Epithelial cell of esophagus (primary cell): ENCODE measurements at regions not wholly inside any gene's neighbourhood (a gene's known extent, or its start where the extent isn't known, plus 50 kb on each side); places are given as distances from the start of the nearest gene placed in this dataset.

Experiments
- DNase-seq: peaks from one replicate; pipeline ENCODE4 v3.0.0; 2010; ENCODE audit warnings: low read depth
- H3K4me3 ChIP-seq: 2 replicates; pipeline ENCODE4 v1.5.1; 2011; ENCODE audit warnings: mild to moderate bottlenecking, low read length, control low read depth
- TF ChIP-seq, protein P1 (sequence below): IDR thresholded peaks from 2 replicates; pipeline ENCODE4 v1.5.1; 2011; ENCODE audit warnings: low read depth, mild to moderate bottlenecking, low read length, control low read depth, inconsistent platforms; ENCODE audit not compliant: insufficient read depth; ENCODE audit errors: missing control alignments

DNA sequence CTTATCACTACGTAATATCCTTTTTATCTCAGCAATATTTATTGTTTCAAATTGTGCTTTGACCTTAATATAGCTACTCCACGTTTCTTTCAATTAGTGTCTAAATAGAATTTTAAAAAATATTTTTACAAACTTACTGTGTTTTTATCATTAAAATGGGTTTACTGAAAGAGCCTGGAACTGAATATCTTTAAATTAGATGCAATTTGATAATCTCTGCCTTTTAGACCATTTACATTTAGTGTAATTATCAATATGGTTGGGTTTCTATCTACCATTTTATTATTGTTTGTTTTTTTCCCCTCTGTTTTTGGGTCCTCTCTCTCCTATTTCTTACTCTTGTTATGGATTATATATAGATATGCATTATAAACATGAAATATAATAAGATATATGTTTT, 327.8 kb downstream of the IRX2 start:
- H3K4me3 ChIP-seq = no peak overlapping the region
- TF ChIP-seq, protein P1, sequence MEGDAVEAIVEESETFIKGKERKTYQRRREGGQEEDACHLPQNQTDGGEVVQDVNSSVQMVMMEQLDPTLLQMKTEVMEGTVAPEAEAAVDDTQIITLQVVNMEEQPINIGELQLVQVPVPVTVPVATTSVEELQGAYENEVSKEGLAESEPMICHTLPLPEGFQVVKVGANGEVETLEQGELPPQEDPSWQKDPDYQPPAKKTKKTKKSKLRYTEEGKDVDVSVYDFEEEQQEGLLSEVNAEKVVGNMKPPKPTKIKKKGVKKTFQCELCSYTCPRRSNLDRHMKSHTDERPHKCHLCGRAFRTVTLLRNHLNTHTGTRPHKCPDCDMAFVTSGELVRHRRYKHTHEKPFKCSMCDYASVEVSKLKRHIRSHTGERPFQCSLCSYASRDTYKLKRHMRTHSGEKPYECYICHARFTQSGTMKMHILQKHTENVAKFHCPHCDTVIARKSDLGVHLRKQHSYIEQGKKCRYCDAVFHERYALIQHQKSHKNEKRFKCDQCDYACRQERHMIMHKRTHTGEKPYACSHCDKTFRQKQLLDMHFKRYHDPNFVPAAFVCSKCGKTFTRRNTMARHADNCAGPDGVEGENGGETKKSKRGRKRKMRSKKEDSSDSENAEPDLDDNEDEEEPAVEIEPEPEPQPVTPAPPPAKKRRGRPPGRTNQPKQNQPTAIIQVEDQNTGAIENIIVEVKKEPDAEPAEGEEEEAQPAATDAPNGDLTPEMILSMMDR = no peak
- no peak for DNase-seq

DNA sequence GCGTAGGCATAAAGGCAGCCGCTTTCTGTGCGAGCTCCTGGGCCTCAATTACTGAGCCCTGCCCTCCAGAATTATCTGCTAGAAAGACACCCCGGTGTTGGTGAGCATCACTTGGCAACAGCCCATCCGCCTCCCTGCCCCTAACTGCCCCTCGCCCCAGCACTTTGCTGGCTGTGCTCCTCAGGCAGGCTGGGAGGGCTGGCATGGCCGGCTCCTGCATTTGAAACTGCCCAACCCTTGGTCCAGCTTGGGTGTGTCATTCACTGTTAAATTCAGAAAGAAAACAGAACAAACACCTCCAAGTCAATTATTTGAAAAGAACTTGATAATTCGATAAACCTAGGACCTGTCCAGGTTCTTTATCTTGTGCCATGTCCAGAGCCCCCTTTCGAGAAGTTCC, 334.2 kb downstream of the IRX2 start:
- no peak for DNase-seq
- TF ChIP-seq, protein P1 = no peak
- no peak overlapping the region for H3K4me3 ChIP-seq

DNA sequence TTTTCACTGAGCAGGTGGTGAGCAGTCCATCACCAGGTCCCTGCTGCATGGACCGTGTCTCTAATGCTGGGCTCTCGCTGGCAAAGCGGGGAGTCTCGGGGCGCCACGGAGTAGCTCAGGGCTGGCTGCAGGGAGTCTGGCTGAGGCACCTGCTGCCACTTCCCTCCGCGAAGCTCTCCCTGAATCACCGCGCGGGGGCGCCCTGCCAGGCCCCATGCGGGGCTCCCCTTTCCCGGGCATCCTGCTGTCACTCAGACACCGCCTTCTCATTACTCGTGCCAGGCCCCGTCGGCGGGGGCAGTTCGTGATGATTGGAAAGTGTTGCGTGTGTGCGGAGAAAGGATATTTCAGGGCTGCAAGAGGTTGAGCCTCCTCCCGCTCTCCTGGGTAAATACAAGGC, 335.8 kb downstream of the IRX2 start:
- H3K4me3 ChIP-seq = no peak overlapping the region
- DNase-seq = no peak
- TF ChIP-seq, protein P1 = no peak

DNA sequence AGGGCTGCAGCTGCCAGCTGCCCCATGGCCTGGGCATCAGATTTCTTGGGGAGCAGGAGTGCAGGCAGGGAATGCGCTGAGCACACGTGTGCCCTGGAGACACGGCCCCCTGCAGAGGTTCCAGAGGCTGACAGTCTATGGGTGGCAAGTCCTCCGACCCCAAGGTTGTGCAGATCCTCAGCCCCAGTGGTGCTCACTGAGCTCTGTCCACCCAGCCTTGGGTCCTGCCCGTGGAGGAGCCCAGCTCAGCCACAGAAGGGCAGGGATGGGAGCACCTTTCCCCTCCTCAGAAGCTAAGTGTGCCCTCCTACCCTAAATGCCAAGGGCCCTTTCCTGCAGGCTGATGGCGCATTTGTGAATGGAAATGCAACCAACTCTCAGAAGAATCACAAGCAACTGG, 341.0 kb downstream of the IRX2 start:
- no peak for DNase-seq
- H3K4me3 ChIP-seq = no peak overlapping the region
- TF ChIP-seq, protein P1 = no peak

DNA sequence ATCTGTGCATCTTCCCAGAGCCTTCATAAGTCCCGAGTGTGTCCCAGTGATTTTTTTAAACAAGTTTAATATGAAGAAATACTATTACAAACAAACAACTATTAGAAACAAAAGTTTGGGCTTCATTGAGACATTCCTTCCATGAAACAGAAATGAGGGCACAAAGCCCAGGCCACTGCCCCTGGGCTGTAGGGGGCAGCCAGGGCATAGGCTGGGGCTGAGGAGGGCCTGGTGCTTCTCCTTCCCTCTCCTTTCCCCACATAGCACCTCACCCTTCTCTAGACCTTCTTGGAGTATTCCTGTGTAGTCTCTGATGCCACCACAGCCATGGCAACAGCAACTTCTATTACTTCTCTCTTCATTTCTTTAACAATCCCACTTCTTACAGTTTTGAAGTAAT, 348.2 kb downstream of the IRX2 start:
- TF ChIP-seq, protein P1 = no peak
- DNase-seq = no peak
- H3K4me3 ChIP-seq = no peak overlapping the region

DNA sequence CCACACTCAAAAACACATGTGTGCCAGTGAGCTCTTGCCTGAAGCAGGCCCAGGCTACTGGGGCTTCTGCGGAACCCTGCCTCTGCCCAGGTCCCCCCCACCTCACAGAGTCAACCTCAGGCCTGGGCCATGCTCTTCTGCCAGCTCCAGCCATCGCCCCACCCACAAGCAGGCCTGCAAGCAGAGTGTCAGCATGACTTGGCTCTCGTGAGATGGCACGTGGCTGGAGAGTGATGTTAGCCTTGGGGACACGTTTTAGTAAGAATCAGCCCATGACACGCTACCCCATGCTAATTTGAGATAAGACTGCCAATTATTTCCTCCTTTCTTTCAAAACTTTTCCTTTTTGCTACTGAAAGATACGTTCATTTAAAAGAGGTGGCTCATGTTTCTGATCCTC, 351.7 kb downstream of the IRX2 start:
- no peak for DNase-seq
- H3K4me3 ChIP-seq = no peak overlapping the region
- TF ChIP-seq, protein P1 = no peak

DNA sequence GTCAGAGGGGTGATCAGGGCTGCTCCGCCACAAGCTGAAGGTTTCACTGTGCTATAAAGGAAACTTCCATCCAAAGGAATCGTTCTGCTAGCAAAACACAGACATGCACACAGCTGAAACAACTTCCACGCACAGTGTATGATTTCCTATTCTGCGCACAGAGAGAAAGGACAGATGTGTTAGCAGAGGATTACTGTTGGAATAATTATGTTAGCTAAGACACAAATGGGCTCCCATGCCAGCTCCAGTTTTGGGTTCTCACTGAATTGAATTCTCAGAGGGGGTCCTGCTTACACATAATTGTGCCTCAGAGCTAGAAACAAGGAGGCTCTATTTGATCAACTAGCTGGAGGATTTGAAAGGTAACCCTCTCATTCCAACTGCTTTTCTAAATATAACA, 352.4 kb downstream of the IRX2 start:
- no peak overlapping the region for H3K4me3 ChIP-seq
- DNase-seq = no peak
- TF ChIP-seq, protein P1 = no peak
